Mesodermal cell (in vitro differentiated cells): ENCODE measurements at regions not wholly inside any gene's neighbourhood (a gene's known extent, or its start where the extent isn't known, plus 50 kb on each side); places are given as distances from the start of the nearest gene placed in this dataset.
"Not testable (repeated sequence)": the region's sequence is repeated elsewhere in the genome, so short reads cannot be mapped to it uniquely, and the experiment has no call there.

Source experiments
- H3K27ac ChIP-seq: 2 replicates; pipeline ENCODE4 v1.7.0; 2013; ENCODE audit warnings: mild to moderate bottlenecking, low read depth, low read length, moderate library complexity; ENCODE audit not compliant: severe bottlenecking
- H3K36me3 ChIP-seq: 2 replicates; pipeline ENCODE4 v1.7.1; 2013; ENCODE audit warnings: mild to moderate bottlenecking, low read length, moderate library complexity; ENCODE audit not compliant: control insufficient read depth, insufficient read depth
- H3K4me1 ChIP-seq: one replicate; pipeline ENCODE4 v1.7.1; 2013; ENCODE audit warnings: mild to moderate bottlenecking, low read length; ENCODE audit not compliant: insufficient read depth, control insufficient read depth, poor library complexity, severe bottlenecking
- H3K4me3 ChIP-seq: 2 replicates; pipeline ENCODE4 v1.7.0; 2013; ENCODE audit warnings: low read length, control low read depth, mild to moderate bottlenecking; ENCODE audit not compliant: insufficient read depth, poor library complexity, severe bottlenecking; ENCODE audit errors: extremely low read depth
- H3K9me3 ChIP-seq: 2 replicates; pipeline ENCODE4 v1.7.1; 2013; ENCODE audit warnings: mild to moderate bottlenecking, low read length, moderate library complexity; ENCODE audit not compliant: control insufficient read depth
- WGBS, 2 experiments: methylation state at CpG; one replicate each; pipeline ENCODE4 v1.1.5; 2013; ENCODE audit warnings: missing lambda C conversion rate in 2 of 2; ENCODE audit not compliant: insufficient coverage in 2 of 2; 5-methylcytosine and 5-hydroxymethylcytosine counted together

- H3K4me1 ChIP-seq, result no peaks in the 10 kb centered on the region
- H3K9me3 ChIP-seq, result no peaks in the 10 kb centered on the region
- no peak overlapping the region for H3K27ac ChIP-seq
- H3K4me3 ChIP-seq, result no peak overlapping the region
- WGBS, 2 experiments, result 78 to 100% methylated on average over 2 of the region's 2 CpGs
- H3K36me3 ChIP-seq, result no peaks in the 10 kb centered on the region
These were observed 495.3 kb upstream of the API5 start for GRCh38 chr11:42816471-42816870.

GRCh38 chr11:42819126-42819525, 492.7 kb upstream of the API5 start:
- Histone ChIP-seq H3K4me3 (no peak overlapping the region), H3K27ac (no peak overlapping the region), H3K9me3 (no peaks in the 10 kb centered on the region), H3K36me3 (no peaks in the 10 kb centered on the region), H3K4me1 (no peaks in the 10 kb centered on the region)
- 83 to 100% methylated on average over 1 to 2 of the region's 3 CpGs for WGBS, 2 experiments

DNA sequence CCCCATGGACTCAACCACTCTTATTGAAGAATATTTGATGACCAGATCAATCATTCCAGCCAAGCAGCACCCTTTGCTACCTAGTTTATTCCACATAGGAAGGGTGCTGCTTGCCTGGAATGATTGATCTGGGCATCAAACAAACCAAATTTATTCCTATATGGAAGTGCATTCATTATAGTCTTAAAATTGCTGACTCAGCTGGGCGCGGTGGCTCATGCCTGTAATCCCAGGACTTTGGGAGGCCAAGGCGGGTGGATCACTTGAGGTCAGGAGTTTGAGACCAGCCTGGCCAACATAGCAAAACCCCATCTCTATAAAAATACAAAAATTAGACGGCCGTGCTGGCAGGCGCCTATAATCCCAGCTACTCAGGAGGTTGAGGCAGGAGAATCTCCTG, 489.6 kb upstream of the API5 start:
- WGBS, 2 experiments, result 90 to 96% methylated on average over 2 to 6 of the region's 6 CpGs
- not testable (repeated sequence) for H3K9me3 ChIP-seq, H3K4me1 ChIP-seq, H3K4me3 ChIP-seq, H3K27ac ChIP-seq, H3K36me3 ChIP-seq

DNA sequence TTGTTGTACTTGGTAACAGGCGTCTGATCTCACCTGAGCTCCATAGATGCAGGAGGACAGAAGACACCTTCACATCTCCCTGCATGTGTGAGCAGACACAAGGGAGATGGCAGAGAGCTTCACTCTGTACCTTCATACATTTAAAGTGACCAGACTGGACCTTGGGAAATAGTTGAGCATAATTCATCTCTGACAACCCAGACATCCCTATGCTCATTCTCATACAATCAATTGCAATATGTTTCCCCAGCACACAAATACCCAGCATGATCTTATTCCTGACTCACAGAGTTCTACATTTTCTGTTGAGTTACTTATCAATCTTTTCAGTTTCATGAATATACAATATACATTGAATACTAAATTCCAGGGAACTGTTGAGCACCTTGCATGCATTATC, 488.2 kb upstream of the API5 start:
- WGBS, 2 experiments, result no CpG with 5 or more reads among the region's 1 CpG
- Histone ChIP-seq H3K36me3 (no peaks in the 10 kb centered on the region), H3K9me3 (no peaks in the 10 kb centered on the region), H3K4me1 (no peaks in the 10 kb centered on the region), H3K4me3 (no peak overlapping the region), H3K27ac (no peak overlapping the region)

DNA sequence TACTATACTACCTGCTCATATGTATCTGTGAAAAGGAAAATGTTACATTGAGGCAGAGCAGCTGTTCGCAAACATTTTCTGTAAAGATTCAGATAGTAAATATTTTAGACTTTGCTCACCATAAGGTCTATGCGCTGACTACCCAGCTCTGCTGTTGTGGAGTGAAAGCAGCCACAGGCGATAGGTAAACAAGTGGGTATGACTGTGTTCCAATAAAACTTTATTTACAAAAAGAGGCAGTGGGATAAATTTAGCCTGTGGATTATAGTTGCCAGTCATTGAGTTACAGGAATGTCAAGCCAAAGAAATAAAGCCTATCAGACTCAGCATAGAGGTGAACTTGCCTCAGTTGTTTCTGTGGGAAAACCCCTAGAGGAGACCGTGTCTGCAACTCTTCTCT, 487.7 kb upstream of the API5 start:
- Histone ChIP-seq H3K9me3 (no peaks in the 10 kb centered on the region), H3K4me3 (no peak overlapping the region), H3K4me1 (no peaks in the 10 kb centered on the region), H3K27ac (no peak overlapping the region), H3K36me3 (no peaks in the 10 kb centered on the region)
- 92 to 93% methylated on average over 2 to 3 of the region's 4 CpGs for WGBS, 2 experiments

DNA sequence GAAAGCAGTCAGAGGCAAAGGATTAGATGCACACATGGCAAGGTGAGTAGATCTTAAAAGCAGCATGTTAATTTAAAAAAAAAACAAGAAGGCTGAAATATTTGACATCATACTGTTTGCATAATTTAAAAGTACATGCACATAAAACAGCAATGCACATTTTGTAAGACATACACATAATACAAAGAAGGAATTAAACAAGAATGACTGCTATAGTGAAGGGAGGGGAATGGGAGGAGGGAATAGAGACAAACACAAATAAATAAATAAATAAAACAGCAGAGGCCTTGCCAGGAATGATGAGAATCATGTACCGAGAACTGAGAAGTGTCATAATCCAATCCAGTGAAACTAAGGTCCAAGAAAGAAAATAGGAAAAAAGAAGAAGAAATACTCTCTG, 486.2 kb upstream of the API5 start:
- no CpG with 5 or more reads among the region's 1 CpG for WGBS, 2 experiments
- Histone ChIP-seq H3K36me3 (no peaks in the 10 kb centered on the region), H3K4me3 (no peak overlapping the region), H3K9me3 (no peaks in the 10 kb centered on the region), H3K27ac (no peak overlapping the region), H3K4me1 (no peaks in the 10 kb centered on the region)

DNA sequence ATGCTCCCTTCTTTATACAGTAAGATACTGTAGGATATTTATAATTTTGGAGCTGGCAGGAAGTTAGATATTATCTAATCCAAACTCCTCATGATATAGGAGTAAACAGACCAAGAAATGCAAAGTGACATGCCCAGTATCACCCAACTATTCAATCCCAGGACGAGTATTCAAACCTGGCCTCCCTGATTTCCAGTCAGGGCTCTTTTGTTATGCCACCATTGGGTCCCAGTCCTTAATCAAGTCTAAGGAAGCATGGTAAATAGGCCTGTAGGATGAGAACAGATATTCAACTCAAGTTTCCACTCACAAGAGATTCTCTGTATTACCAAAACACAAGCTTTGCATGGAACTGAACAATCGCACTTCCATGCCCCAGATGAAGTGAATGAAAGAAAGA, 484.0 kb upstream of the API5 start:
- WGBS, 2 experiments, result 50% methylated on average over 1 of the region's 2 CpGs; no CpG with 5 or more reads in 1 of the 2 experiments
- Histone ChIP-seq H3K9me3 (no peaks in the 10 kb centered on the region), H3K4me1 (no peaks in the 10 kb centered on the region), H3K36me3 (no peaks in the 10 kb centered on the region), H3K4me3 (no peak overlapping the region), H3K27ac (no peak overlapping the region)

GRCh38 chr11:42837994-42838393, 473.8 kb upstream of the API5 start:
- Histone ChIP-seq H3K9me3 (peaks cover 5% of the 10 kb centered on the region), H3K36me3 (no peaks in the 10 kb centered on the region), H3K4me3 (no peak overlapping the region), H3K27ac (no peak overlapping the region), H3K4me1 (peaks cover 2% of the 10 kb centered on the region)
- 60 to 100% methylated on average over 1 of the region's 3 CpGs for WGBS, 2 experiments

GRCh38 chr11:42840176-42840829, 471.5 kb upstream of the API5 start:
- peaks cover 2% of the 10 kb centered on the region for H3K4me1 ChIP-seq
- H3K36me3 ChIP-seq, result no peaks in the 10 kb centered on the region
- H3K4me3 ChIP-seq, result no peak overlapping the region
- H3K27ac ChIP-seq, result no peak overlapping the region
- H3K9me3 ChIP-seq, result peaks cover 5% of the 10 kb centered on the region
- WGBS, 2 experiments, result 83 to 85% methylated on average over 6 to 7 of the region's 7 CpGs

GRCh38 chr11:42840860-42841259, 470.9 kb upstream of the API5 start:
- no peaks in the 10 kb centered on the region for H3K36me3 ChIP-seq
- peaks cover 5% of the 10 kb centered on the region for H3K9me3 ChIP-seq
- peaks cover 2% of the 10 kb centered on the region for H3K4me1 ChIP-seq
- 83 to 100% methylated on average over 1 of the region's 2 CpGs for WGBS, 2 experiments
- no peak overlapping the region for H3K27ac ChIP-seq
- no peak overlapping the region for H3K4me3 ChIP-seq

DNA sequence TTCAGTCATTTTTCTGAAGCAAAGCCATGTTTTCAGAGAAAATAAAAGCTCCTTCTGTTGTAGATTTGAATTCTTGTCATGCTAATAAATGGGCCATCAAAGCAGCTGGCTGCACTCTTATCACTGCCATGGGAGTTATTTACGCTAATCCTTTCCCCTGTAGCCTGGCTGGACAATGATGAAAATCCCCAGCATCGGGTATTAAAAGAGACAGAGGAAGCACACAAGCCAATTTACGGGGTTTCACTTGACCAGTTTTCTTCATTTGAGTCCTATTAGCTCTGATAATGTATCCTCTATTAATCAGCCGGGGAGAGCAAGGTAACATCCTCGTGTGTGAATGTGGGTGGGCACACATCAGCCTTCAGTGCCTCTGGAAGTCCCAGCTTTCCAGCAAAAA, 470.2 kb upstream of the API5 start:
- Histone ChIP-seq H3K4me3 (no peak overlapping the region), H3K36me3 (no peaks in the 10 kb centered on the region), H3K9me3 (peaks cover 5% of the 10 kb centered on the region), H3K4me1 (peaks cover 2% of the 10 kb centered on the region), H3K27ac (no peak overlapping the region)
- WGBS, 2 experiments, result 64 to 80% methylated on average over 4 to 5 of the region's 5 CpGs
